ENCODE measurements at regions not wholly inside any gene's neighbourhood (a gene's known extent, or its start where the extent isn't known, plus 50 kb on each side); places are given as distances from the start of the nearest gene placed in this dataset.

- DNase-seq (ENCODE audit: low read depth, low spot score) (peak; percentile 26), ATAC-seq (peak; percentile 81)
- H3K36me3 ChIP-seq (ENCODE audit: control insufficient read depth in 1 of 2, insufficient read depth in 2 of 2, low read length in 2 of 2), result no peaks in the 10 kb centered on the region
- ChIA-PET CTCF (no interaction called here), RAD21 (ENCODE audit: low non-redundant PET in 1 of 2, low total read pairs in 2 of 2, uncharacterized antibody in 2 of 2, unreplicated experiment in 2 of 2) (no interaction called here), POLR2A (no interaction called here)
- no peaks in the 10 kb centered on the region for H4K20me1 ChIP-seq (ENCODE audit: insufficient read depth)
- H3K9ac ChIP-seq (ENCODE audit: low read length), result no peak overlapping the region
- BruUV-seq (replicated peaks), result no TSS peak
- no peaks in the 10 kb centered on the region for H3K27me3 ChIP-seq (ENCODE audit: insufficient read depth, low read length)
- TF ChIP-seq FOSL1 (IDR thresholded peaks at IDR 0.05; ENCODE audit: low read depth), result 0 out of 2 replicates have a peak, but pooled peaks have one; percentile 38
- TF ChIP-seq EZH2phosphoT487 (IDR thresholded peaks at IDR 0.05; ENCODE audit: borderline replicate concordance), result no peak
- peak; percentile 50 for TF ChIP-seq JUND (IDR thresholded peaks at IDR 0.05)
- peak; percentile 26; the same call in 1 of the 2 replicates for TF ChIP-seq SP1 (IDR thresholded peaks at IDR 0.05; ENCODE audit: low read depth)
- no peak for TF ChIP-seq ATF3 (IDR thresholded peaks at IDR 0.05)
- TF ChIP-seq SRF (IDR thresholded peaks at IDR 0.05; ENCODE audit: low read depth), result no peak
- TF ChIP-seq CBX3 (IDR thresholded peaks at IDR 0.05; ENCODE audit: low read depth), result peak; percentile 41; the same call in 1 of the 2 replicates
- TF ChIP-seq EGR1 (IDR thresholded peaks at IDR 0.05; ENCODE audit: low read depth), result no peak
- TF ChIP-seq, protein P1, sequence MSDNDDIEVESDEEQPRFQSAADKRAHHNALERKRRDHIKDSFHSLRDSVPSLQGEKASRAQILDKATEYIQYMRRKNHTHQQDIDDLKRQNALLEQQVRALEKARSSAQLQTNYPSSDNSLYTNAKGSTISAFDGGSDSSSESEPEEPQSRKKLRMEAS (IDR thresholded peaks at IDR 0.05), result peak; percentile 29; the same call in 1 of the 2 replicates
- intact Hi-C loops (cut with micrococcal nuclease), result no loop called here
- H2AFZ ChIP-seq (ENCODE audit: low read depth, low read length, poor library complexity, severe bottlenecking), result peak overlapping the region; percentile 54
- H3K79me2 ChIP-seq (ENCODE audit: insufficient read depth, low read length), result no peaks in the 10 kb centered on the region
- H3K9me2 ChIP-seq (ENCODE audit: insufficient read depth), result no peaks in the 10 kb centered on the region
- peaks cover 0 to 16% of the 10 kb centered on the region in 2 experiments; a peak in 2 of 4 replicates for H3K4me1 ChIP-seq (ENCODE audit: control insufficient read depth in 1 of 2, insufficient read depth in 2 of 2, low read length in 2 of 2)
- no peak overlapping the region for H3K27ac ChIP-seq (ENCODE audit: low read depth, low read length)
- H3K9me3 ChIP-seq (ENCODE audit: control insufficient read depth in 1 of 2, insufficient read depth in 1 of 2, low read depth in 1 of 2, low read length in 2 of 2), result no peaks in the 10 kb centered on the region
- H3K4me3 ChIP-seq (replicated peaks in 1 of 2; ENCODE audit: low read depth in 1 of 2, low read length in 2 of 2), result no peak overlapping the region
- H3K4me2 ChIP-seq (ENCODE audit: low read length), result peak overlapping the region; percentile 57
Measured at GRCh38 chr2:43051338-43051737, 175.1 kb downstream of the ZFP36L2 start.

- ATAC-seq, result no peak
- Histone ChIP-seq H3K9me2 (ENCODE audit: insufficient read depth) (no peaks in the 10 kb centered on the region), H3K79me2 (ENCODE audit: insufficient read depth, low read length) (no peaks in the 10 kb centered on the region), H2AFZ (ENCODE audit: low read depth, low read length, poor library complexity, severe bottlenecking) (no peak overlapping the region), H4K20me1 (ENCODE audit: insufficient read depth) (no peaks in the 10 kb centered on the region), H3K27me3 (ENCODE audit: insufficient read depth, low read length) (no peaks in the 10 kb centered on the region), H3K36me3 (ENCODE audit: control insufficient read depth in 1 of 2, insufficient read depth in 2 of 2, low read length in 2 of 2) (no peaks in the 10 kb centered on the region), H3K4me3 (replicated peaks in 1 of 2; ENCODE audit: low read depth in 1 of 2, low read length in 2 of 2) (no peak overlapping the region), H3K9me3 (ENCODE audit: control insufficient read depth in 1 of 2, insufficient read depth in 1 of 2, low read depth in 1 of 2, low read length in 2 of 2) (no peaks in the 10 kb centered on the region), H3K9ac (ENCODE audit: low read length) (no peak overlapping the region), H3K4me1 (ENCODE audit: control insufficient read depth in 1 of 2, insufficient read depth in 2 of 2, low read length in 2 of 2) (peaks cover 0 to 16% of the 10 kb centered on the region in 2 experiments; a peak in 2 of 4 replicates), H3K27ac (ENCODE audit: low read depth, low read length) (no peak overlapping the region), H3K4me2 (ENCODE audit: low read length) (peak overlapping the region; percentile 57)
- POLR2A ChIA-PET, result no interaction called here
- intact Hi-C loops (cut with micrococcal nuclease), result no loop called here
- DNase-seq (ENCODE audit: low read depth, low spot score), result no peak
- RAD21 ChIA-PET (ENCODE audit: low non-redundant PET in 1 of 2, low total read pairs in 2 of 2, uncharacterized antibody in 2 of 2, unreplicated experiment in 2 of 2), result no interaction called here
- CTCF ChIA-PET, result no interaction called here
- BruUV-seq (replicated peaks), result no TSS peak
- TF ChIP-seq JUND (IDR thresholded peaks at IDR 0.05) (no peak), TCF7L2 (IDR thresholded peaks at IDR 0.05; ENCODE audit: borderline replicate concordance, extremely low read depth, insufficient read depth, insufficient read length) (no peak), ZNF274 (IDR thresholded peaks at IDR 0.05; ENCODE audit: low read depth, low read length) (no peak), EGR1 (IDR thresholded peaks at IDR 0.05; ENCODE audit: low read depth) (no peak), POLR2AphosphoS5 (IDR thresholded peaks at IDR 0.05; ENCODE audit: low read depth, low read length) (no peak), SIN3A (IDR thresholded peaks at IDR 0.05; ENCODE audit: low read depth) (no peak), EZH2 (IDR thresholded peaks at IDR 0.05) (no peak), POLR2A (IDR thresholded peaks at IDR 0.05; ENCODE audit: borderline replicate concordance, extremely low read depth, insufficient read depth, insufficient read length) (no peak)
- TF ChIP-seq, protein P2, sequence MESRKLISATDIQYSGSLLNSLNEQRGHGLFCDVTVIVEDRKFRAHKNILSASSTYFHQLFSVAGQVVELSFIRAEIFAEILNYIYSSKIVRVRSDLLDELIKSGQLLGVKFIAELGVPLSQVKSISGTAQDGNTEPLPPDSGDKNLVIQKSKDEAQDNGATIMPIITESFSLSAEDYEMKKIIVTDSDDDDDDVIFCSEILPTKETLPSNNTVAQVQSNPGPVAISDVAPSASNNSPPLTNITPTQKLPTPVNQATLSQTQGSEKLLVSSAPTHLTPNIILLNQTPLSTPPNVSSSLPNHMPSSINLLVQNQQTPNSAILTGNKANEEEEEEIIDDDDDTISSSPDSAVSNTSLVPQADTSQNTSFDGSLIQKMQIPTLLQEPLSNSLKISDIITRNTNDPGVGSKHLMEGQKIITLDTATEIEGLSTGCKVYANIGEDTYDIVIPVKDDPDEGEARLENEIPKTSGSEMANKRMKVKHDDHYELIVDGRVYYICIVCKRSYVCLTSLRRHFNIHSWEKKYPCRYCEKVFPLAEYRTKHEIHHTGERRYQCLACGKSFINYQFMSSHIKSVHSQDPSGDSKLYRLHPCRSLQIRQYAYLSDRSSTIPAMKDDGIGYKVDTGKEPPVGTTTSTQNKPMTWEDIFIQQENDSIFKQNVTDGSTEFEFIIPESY (IDR thresholded peaks at IDR 0.05; ENCODE audit: extremely low read depth, insufficient replicate concordance, low read length), result no peak
- TF ChIP-seq, protein P3, sequence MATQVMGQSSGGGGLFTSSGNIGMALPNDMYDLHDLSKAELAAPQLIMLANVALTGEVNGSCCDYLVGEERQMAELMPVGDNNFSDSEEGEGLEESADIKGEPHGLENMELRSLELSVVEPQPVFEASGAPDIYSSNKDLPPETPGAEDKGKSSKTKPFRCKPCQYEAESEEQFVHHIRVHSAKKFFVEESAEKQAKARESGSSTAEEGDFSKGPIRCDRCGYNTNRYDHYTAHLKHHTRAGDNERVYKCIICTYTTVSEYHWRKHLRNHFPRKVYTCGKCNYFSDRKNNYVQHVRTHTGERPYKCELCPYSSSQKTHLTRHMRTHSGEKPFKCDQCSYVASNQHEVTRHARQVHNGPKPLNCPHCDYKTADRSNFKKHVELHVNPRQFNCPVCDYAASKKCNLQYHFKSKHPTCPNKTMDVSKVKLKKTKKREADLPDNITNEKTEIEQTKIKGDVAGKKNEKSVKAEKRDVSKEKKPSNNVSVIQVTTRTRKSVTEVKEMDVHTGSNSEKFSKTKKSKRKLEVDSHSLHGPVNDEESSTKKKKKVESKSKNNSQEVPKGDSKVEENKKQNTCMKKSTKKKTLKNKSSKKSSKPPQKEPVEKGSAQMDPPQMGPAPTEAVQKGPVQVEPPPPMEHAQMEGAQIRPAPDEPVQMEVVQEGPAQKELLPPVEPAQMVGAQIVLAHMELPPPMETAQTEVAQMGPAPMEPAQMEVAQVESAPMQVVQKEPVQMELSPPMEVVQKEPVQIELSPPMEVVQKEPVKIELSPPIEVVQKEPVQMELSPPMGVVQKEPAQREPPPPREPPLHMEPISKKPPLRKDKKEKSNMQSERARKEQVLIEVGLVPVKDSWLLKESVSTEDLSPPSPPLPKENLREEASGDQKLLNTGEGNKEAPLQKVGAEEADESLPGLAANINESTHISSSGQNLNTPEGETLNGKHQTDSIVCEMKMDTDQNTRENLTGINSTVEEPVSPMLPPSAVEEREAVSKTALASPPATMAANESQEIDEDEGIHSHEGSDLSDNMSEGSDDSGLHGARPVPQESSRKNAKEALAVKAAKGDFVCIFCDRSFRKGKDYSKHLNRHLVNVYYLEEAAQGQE (IDR thresholded peaks at IDR 0.05; ENCODE audit: low read depth), result no peak
Measured at GRCh38 chr2:43050866-43051265, 175.5 kb downstream of the ZFP36L2 start.
